ENCODE measurements at regions not wholly inside any gene's neighbourhood (a gene's known extent, or its start where the extent isn't known, plus 50 kb on each side); places are given as distances from the start of the nearest gene placed in this dataset.

GRCh38 chr15:25054329-25054728 is 99.5 kb downstream of the SNRPN start:
- CTCF ChIA-PET = no interaction called here

More at GRCh38 chr15:25054329-25054728, 99.5 kb downstream of the SNRPN start:
- TF ChIP-seq RFX5 (IDR thresholded peaks at IDR 0.05; ENCODE audit: low read depth, low read length) (no peak), USF2 (IDR thresholded peaks at IDR 0.05; ENCODE audit: low read depth, low read length) (no peak), FOS (IDR thresholded peaks at IDR 0.05; ENCODE audit: low read depth, low read length) (no peak), SMC3 (IDR thresholded peaks at IDR 0.05; ENCODE audit: low read depth, low read length) (no peak), MAFK (IDR thresholded peaks at IDR 0.05; ENCODE audit: low read depth, low read length) (no peak), MAZ (IDR thresholded peaks at IDR 0.05; ENCODE audit: borderline replicate concordance, low read depth, low read length) (no peak), CHD1 (IDR thresholded peaks at IDR 0.05; ENCODE audit: low read depth, low read length) (no peak), BHLHE40 (IDR thresholded peaks at IDR 0.05; ENCODE audit: low read depth, low read length) (no peak), MXI1 (IDR thresholded peaks at IDR 0.05; ENCODE audit: borderline replicate concordance, low read depth, low read length) (no peak), POLR2A (IDR thresholded peaks at IDR 0.05; ENCODE audit: low read depth, low read length) (no peak)
- no peak overlapping the region for H2BK120ac ChIP-seq (ENCODE audit: low read depth, low read length)
- intact Hi-C loops (cut with micrococcal nuclease) (no loop called here), dilution Hi-C loops (cut with HindIII; ENCODE audit: low sequenced_read_pairs, unreplicated experiment) (no loop called here), in situ Hi-C loops (cut with MboI; ENCODE audit: low sequenced_read_pairs) (no loop called here)
- no peak overlapping the region for H4K5ac ChIP-seq (ENCODE audit: low read depth, low read length)
- no peak overlapping the region for H2AK5ac ChIP-seq (ENCODE audit: low read depth, low read length)
- no peak overlapping the region for H4K91ac ChIP-seq (ENCODE audit: insufficient read depth, low read depth, low read length)
- no peak overlapping the region for H4K8ac ChIP-seq (ENCODE audit: low read depth in 2 of 2, low read length in 2 of 2)
- no peak for ATAC-seq (ENCODE audit: low read depth)
- H3K9me1 ChIP-seq (ENCODE audit: insufficient read depth, low read length) = no peaks in the 10 kb centered on the region
- no TSS peak for BruUV-seq (replicated peaks)
- H3K23ac ChIP-seq (ENCODE audit: low read depth, low read length) = no peak overlapping the region
- H3K14ac ChIP-seq (replicated peaks; ENCODE audit: low read depth, low read length) = no peak overlapping the region
- no peak overlapping the region for H3K18ac ChIP-seq (ENCODE audit: low read depth, low read length)
- H3K4ac ChIP-seq (ENCODE audit: low read depth, low read length) = no peak overlapping the region
- POLR2A ChIA-PET (ENCODE audit: unreplicated experiment) = no interaction called here
- no peak overlapping the region for H2BK15ac ChIP-seq (ENCODE audit: low read depth, low read length)
- no peak overlapping the region for H3K4me2 ChIP-seq (ENCODE audit: low read depth, low read length)
- H2AK9ac ChIP-seq (replicated peaks; ENCODE audit: low read depth, low read length, poor library complexity) = no peak overlapping the region
- H3K4me3 ChIP-seq (ENCODE audit: insufficient read depth, low read depth, low read length) = no peak overlapping the region
- no peaks in the 10 kb centered on the region for H4K20me1 ChIP-seq (ENCODE audit: insufficient read depth, low read length)
- no peak overlapping the region for H2BK5ac ChIP-seq (ENCODE audit: low read depth, low read length, poor library complexity, severe bottlenecking)
- H3K27me3 ChIP-seq (ENCODE audit: control insufficient read depth, insufficient read depth, low read length) = no peaks in the 10 kb centered on the region
- H2AFZ ChIP-seq (replicated peaks; ENCODE audit: low read length, poor library complexity) = no peak overlapping the region
- no peak overlapping the region for H3K56ac ChIP-seq (ENCODE audit: extremely low read depth, insufficient read depth, low read length)
- peaks cover 95% of the 10 kb centered on the region for H3K36me3 ChIP-seq (ENCODE audit: control insufficient read depth, insufficient read depth, low read length)
- H3K4me1 ChIP-seq (ENCODE audit: control insufficient read depth, insufficient read depth, low read length) = no peaks in the 10 kb centered on the region
- H3K79me1 ChIP-seq (ENCODE audit: low read depth in 1 of 2, low read length in 2 of 2) = no peaks in the 10 kb centered on the region
- peaks cover 95% of the 10 kb centered on the region for H3K9me3 ChIP-seq (ENCODE audit: control insufficient read depth, insufficient read depth, low read length)
- DNase-seq = no peak
- no peak overlapping the region for H3K27ac ChIP-seq (ENCODE audit: insufficient read depth, low read length)
- no peak overlapping the region for H2BK20ac ChIP-seq (ENCODE audit: low read depth, low read length)
- WGBS, 2 experiments (ENCODE audit: extremely low coverage in 2 of 2, insufficient read length in 1 of 2) = 87% methylated on average over 3 of the region's 8 CpGs; no CpG with 5 or more reads in 1 of the 2 experiments
- H3K9ac ChIP-seq (ENCODE audit: low read depth, low read length) = no peak overlapping the region
